OCI-LY1 (cell line): ENCODE measurements at regions not wholly inside any gene's neighbourhood (a gene's known extent, or its start where the extent isn't known, plus 50 kb on each side); places are given as distances from the start of the nearest gene placed in this dataset.

ENCODE experiments used
- H2AFZ ChIP-seq: fragments of 200-600 bp; sonication (generic), shearing (Covaris generic); 2 replicates; pipeline ENCODE4 v1.6.0; 2014; ENCODE audit warnings: antibody characterized with exemption, mild to moderate bottlenecking, low read length
- H3F3A ChIP-seq: fragments of 200-600 bp; sonication (generic), shearing (Covaris generic); 2 replicates; pipeline ENCODE4 v1.6.0; 2014; ENCODE audit warnings: mild to moderate bottlenecking, antibody characterized with exemption, low read length, moderate library complexity; ENCODE audit not compliant: insufficient read depth
- H3K27ac ChIP-seq: fragments of 200-600 bp; sonication (generic); 2 replicates; pipeline ENCODE4 v1.5.1; 2014; ENCODE audit warnings: low read length, mixed run types, mild to moderate bottlenecking, low read depth; ENCODE audit not compliant: poor library complexity, severe bottlenecking
- H3K27me3 ChIP-seq: fragments of 200-600 bp; sonication (generic); 2 replicates; pipeline ENCODE4 v1.6.0; 2014; ENCODE audit warnings: antibody characterized with exemption, mild to moderate bottlenecking, low read length, moderate library complexity; ENCODE audit not compliant: insufficient read depth
- H3K36me3 ChIP-seq: fragments of 200-600 bp; sonication (generic); 2 replicates; pipeline ENCODE4 v1.6.1; 2014; ENCODE audit warnings: mild to moderate bottlenecking, antibody characterized with exemption, low read length, moderate library complexity, mixed read lengths; ENCODE audit not compliant: insufficient read depth
- H3K4me1 ChIP-seq: fragments of 200-600 bp; sonication (generic); 2 replicates; pipeline ENCODE4 v1.5.1; 2014; ENCODE audit warnings: mild to moderate bottlenecking, low read length, moderate library complexity; ENCODE audit not compliant: insufficient read depth, severe bottlenecking
- H3K4me2 ChIP-seq: fragments of 200-600 bp; sonication (generic), shearing (Covaris generic); 2 replicates; pipeline ENCODE4 v1.6.1; 2014; ENCODE audit warnings: low read length
- H3K4me3 ChIP-seq: fragments of 200-600 bp; sonication (generic); 2 replicates; pipeline ENCODE4 v1.5.1; 2014; ENCODE audit warnings: low read length, low read depth, mild to moderate bottlenecking, mixed read lengths; ENCODE audit not compliant: poor library complexity, severe bottlenecking
- H3K79me2 ChIP-seq: fragments of 200-600 bp; shearing (Covaris generic); 2 replicates; pipeline ENCODE4 v1.6.1; 2016; ENCODE audit warnings: mixed run types, low read length, mixed read lengths; ENCODE audit not compliant: insufficient read depth
- H3K9ac ChIP-seq: fragments of 200-600 bp; sonication (generic), shearing (Covaris generic); 2 replicates; pipeline ENCODE4 v1.6.1; 2014; ENCODE audit warnings: mild to moderate bottlenecking, low read length, mixed read lengths
- H3K9me2 ChIP-seq: fragments of 200-600 bp; sonication (generic), shearing (Covaris generic); 2 replicates; pipeline ENCODE4 v1.6.1; 2014; ENCODE audit warnings: low read depth, mild to moderate bottlenecking, low read length, mixed read lengths
- H3K9me3 ChIP-seq: fragments of 200-600 bp; shearing (Covaris generic); 2 replicates; pipeline ENCODE4 v1.6.1; 2014; ENCODE audit warnings: low read length, mixed read lengths
- H4K20me1 ChIP-seq: fragments of 200-600 bp; sonication (generic), shearing (Covaris generic); 2 replicates; pipeline ENCODE4 v1.6.0; 2016; ENCODE audit warnings: mild to moderate bottlenecking, low read length; ENCODE audit not compliant: insufficient read depth
- EZH2 ChIP-seq: fragments of 200-600 bp; sonication (generic), shearing (Covaris generic); IDR thresholded peaks from 2 replicates; pipeline ENCODE4 v1.8.0; 2017; ENCODE audit warnings: borderline replicate concordance, mixed run types, mild to moderate bottlenecking, antibody characterized with exemption, low read length, moderate library complexity, mixed read lengths
- TF ChIP-seq, protein P1 (sequence below): fragments of 200-600 bp; sonication (generic), shearing (Covaris generic); IDR thresholded peaks from 2 replicates; pipeline ENCODE4 v1.5.1; 2017; ENCODE audit warnings: mild to moderate bottlenecking, antibody characterized with exemption, low read length, moderate library complexity, mixed read lengths

DNA sequence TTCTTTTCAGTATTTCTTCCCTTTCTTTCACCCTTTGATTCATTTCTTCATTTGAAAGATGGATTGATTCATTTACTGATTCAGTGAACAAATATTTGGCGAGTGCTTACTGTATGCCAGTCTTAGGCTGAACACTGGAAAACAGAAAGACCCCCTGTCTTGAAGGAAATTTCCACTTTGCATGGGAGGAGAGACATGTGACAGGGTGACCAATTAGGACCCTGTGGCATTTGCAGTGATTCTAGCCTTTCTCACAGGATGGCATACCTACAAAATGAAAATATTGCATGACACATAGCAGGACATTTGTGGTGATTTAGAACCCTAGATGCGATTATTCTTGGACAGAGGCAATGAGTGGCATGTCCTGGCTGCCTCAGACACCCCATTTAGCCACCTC, 407.2 kb upstream of the SGCD start:
- Histone ChIP-seq H3K9me3 (no peaks in the 10 kb centered on the region), H3K36me3 (no peaks in the 10 kb centered on the region), H3K27me3 (no peaks in the 10 kb centered on the region), H3K79me2 (no peaks in the 10 kb centered on the region), H4K20me1 (no peaks in the 10 kb centered on the region), H3K27ac (no peak overlapping the region), H3K9me2 (no peaks in the 10 kb centered on the region), H3F3A (no peaks in the 10 kb centered on the region), H3K4me1 (no peaks in the 10 kb centered on the region), H3K4me2 (no peak overlapping the region), H2AFZ (no peak overlapping the region), H3K4me3 (no peak overlapping the region), H3K9ac (no peak overlapping the region)
- TF ChIP-seq, protein P1, sequence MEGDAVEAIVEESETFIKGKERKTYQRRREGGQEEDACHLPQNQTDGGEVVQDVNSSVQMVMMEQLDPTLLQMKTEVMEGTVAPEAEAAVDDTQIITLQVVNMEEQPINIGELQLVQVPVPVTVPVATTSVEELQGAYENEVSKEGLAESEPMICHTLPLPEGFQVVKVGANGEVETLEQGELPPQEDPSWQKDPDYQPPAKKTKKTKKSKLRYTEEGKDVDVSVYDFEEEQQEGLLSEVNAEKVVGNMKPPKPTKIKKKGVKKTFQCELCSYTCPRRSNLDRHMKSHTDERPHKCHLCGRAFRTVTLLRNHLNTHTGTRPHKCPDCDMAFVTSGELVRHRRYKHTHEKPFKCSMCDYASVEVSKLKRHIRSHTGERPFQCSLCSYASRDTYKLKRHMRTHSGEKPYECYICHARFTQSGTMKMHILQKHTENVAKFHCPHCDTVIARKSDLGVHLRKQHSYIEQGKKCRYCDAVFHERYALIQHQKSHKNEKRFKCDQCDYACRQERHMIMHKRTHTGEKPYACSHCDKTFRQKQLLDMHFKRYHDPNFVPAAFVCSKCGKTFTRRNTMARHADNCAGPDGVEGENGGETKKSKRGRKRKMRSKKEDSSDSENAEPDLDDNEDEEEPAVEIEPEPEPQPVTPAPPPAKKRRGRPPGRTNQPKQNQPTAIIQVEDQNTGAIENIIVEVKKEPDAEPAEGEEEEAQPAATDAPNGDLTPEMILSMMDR = no peak

DNA sequence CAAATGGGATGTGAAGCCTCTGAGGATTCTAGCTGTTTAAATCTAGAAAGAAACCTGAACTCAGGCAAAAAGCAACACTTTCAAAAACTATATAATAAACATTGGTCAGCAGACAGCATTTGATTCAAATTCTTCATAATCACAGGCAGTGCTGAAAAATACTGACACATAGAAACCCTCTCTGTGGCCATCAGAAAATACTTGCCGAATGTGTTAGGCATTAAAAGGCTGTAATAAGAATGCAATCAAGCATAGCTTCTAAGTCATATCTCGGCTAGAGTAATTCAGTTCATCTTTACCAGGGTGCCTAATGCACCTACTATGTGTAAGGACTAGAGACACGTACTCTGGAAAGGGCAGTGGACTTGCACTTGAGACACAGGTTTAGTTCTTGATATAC, 405.3 kb upstream of the SGCD start:
- no peak overlapping the region for H3K27ac ChIP-seq
- no peaks in the 10 kb centered on the region for H3K4me1 ChIP-seq
- no peaks in the 10 kb centered on the region for H3K27me3 ChIP-seq
- H3K4me2 ChIP-seq = no peak overlapping the region
- no peak overlapping the region for H3K4me3 ChIP-seq
- TF ChIP-seq, protein P1 = no peak
- no peak for TF ChIP-seq EZH2
- no peaks in the 10 kb centered on the region for H4K20me1 ChIP-seq
- H3K79me2 ChIP-seq = no peaks in the 10 kb centered on the region
- H3K9me2 ChIP-seq = no peaks in the 10 kb centered on the region
- H3K36me3 ChIP-seq = no peaks in the 10 kb centered on the region
- no peaks in the 10 kb centered on the region for H3K9me3 ChIP-seq
- no peak overlapping the region for H3K9ac ChIP-seq
- no peaks in the 10 kb centered on the region for H3F3A ChIP-seq
- H2AFZ ChIP-seq = no peak overlapping the region

DNA sequence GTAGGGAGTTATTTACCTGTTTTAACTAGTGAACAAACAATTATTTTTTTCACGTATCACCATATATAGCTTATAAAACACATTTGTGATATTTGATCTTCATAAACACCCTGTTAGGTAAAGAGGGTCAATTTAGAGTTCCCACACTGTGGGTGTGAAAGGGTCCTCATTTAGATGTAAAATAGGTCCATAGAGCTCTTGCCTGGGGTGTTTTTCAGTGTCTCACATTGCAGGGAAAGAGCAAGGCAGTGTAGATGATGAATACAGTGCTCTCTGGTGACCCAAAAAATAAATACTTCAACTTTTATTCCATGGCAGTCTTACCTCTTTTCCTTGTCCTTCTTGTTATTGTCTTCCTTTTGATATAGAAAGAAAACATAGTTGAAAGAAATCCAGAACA, 403.2 kb upstream of the SGCD start:
- H3K9ac ChIP-seq = no peak overlapping the region
- no peak for TF ChIP-seq EZH2
- TF ChIP-seq, protein P1 = no peak

More for the DNA sequence above, 403.2 kb upstream of the SGCD start:
- H3K36me3 ChIP-seq = no peaks in the 10 kb centered on the region
- H3F3A ChIP-seq = no peaks in the 10 kb centered on the region
- no peak overlapping the region for H3K27ac ChIP-seq
- H3K4me2 ChIP-seq = no peak overlapping the region
- H4K20me1 ChIP-seq = no peaks in the 10 kb centered on the region
- H3K27me3 ChIP-seq = no peaks in the 10 kb centered on the region
- no peaks in the 10 kb centered on the region for H3K4me1 ChIP-seq
- H3K9me2 ChIP-seq = no peaks in the 10 kb centered on the region
- H2AFZ ChIP-seq = no peak overlapping the region
- no peaks in the 10 kb centered on the region for H3K9me3 ChIP-seq
- no peaks in the 10 kb centered on the region for H3K79me2 ChIP-seq
- no peak overlapping the region for H3K4me3 ChIP-seq
